AG09309 (cell line): ENCODE measurements at regions not wholly inside any gene's neighbourhood (a gene's known extent, or its start where the extent isn't known, plus 50 kb on each side); places are given as distances from the start of the nearest gene placed in this dataset.

ENCODE experiments used
- DNase-seq: peaks from one replicate; pipeline ENCODE4 v3.0.0-alpha.2; 2010; ENCODE audit warnings: low read depth
- H3K4me3 ChIP-seq: 2 replicates; pipeline ENCODE4 v1.5.1; 2011; ENCODE audit warnings: mild to moderate bottlenecking, low read depth, low read length, moderate library complexity; ENCODE audit not compliant: control insufficient read depth
- TF ChIP-seq, protein P1 (sequence below): IDR thresholded peaks from 2 replicates; pipeline ENCODE4 v1.5.1; 2011; ENCODE audit warnings: mild to moderate bottlenecking, low read depth, low read length, inconsistent platforms; ENCODE audit not compliant: insufficient read depth, control insufficient read depth; ENCODE audit errors: missing control alignments

DNA sequence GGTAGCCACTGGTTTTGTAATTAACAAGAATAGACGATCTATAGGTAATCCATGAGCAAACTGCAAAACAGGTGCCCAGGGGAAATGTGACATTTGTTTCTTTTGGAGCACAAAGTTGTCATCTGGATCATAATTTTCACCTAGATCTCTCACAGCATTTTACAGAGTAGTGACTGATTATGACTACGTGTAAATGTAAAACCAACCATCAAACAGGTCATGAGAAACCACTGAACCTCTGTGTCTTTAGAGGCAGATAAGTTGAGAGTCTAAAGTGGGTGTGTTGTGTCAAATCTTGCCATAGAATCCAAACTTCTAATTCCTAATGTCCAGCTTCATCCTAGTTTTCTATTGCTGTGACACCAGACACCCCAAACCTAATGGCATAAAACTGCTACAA, 648.1 kb downstream of the MID1IP1 start:
- H3K4me3 ChIP-seq = no peak overlapping the region
- TF ChIP-seq, protein P1, sequence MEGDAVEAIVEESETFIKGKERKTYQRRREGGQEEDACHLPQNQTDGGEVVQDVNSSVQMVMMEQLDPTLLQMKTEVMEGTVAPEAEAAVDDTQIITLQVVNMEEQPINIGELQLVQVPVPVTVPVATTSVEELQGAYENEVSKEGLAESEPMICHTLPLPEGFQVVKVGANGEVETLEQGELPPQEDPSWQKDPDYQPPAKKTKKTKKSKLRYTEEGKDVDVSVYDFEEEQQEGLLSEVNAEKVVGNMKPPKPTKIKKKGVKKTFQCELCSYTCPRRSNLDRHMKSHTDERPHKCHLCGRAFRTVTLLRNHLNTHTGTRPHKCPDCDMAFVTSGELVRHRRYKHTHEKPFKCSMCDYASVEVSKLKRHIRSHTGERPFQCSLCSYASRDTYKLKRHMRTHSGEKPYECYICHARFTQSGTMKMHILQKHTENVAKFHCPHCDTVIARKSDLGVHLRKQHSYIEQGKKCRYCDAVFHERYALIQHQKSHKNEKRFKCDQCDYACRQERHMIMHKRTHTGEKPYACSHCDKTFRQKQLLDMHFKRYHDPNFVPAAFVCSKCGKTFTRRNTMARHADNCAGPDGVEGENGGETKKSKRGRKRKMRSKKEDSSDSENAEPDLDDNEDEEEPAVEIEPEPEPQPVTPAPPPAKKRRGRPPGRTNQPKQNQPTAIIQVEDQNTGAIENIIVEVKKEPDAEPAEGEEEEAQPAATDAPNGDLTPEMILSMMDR = no peak
- DNase-seq = no peak

DNA sequence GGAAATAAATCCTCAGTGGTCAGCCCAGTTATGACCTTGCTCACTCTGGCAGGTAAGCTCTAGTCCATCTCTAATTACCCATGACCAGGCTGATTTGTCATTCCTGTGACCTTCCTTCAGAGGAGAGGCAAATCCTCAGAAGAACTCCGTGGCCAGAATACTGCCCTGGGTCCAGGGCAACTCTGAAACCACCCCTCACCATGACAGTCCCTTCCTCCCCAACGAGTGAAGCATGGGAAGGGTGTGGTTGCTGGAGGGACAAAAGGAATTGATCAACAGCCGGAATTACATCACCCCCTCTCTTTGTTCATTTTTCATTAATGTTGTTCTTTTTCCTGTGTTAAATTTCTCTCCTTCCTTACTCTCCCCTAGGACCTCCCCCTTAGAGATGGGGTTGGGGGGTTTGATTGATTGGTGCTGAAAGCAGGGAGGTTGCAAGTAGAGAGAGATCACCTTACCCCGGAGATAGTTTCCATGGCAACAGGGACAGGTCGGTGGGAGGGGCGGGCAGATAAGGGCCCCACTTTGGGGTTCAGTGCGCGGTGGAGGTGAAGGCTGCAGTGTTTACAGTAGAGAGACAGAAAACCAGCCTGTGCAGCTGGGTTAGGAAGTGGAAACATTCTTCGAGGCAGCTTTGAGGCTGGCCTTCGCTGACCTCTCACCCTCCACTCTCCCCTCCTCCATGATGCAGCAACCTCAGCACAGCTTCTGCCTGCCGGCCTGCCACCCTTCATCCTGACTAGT, 647.4 kb downstream of the BCOR start:
- DNase-seq = no peak
- H3K4me3 ChIP-seq = no peak overlapping the region
- TF ChIP-seq, protein P1 = no peak

DNA sequence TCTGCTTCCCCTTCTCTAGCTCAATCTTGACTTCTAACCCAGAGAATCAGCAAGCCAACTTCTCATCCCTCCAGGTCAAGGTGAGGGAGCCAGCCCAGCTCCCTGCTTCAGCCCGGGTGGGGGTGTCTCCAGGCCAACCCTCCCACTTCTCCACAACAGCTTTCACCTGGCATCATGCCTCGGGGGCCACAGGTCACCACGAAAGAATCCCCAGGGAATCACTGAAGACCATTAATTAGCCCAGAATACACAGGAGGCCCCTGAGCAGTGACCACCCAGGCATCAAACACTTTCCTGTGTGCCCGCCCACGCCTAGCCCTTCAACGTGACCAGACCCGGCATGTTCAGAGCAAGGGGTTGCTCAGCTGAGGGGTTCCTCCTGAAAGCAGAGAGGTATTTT, 646.7 kb downstream of the BCOR start:
- TF ChIP-seq, protein P1 = no peak
- no peak for DNase-seq
- H3K4me3 ChIP-seq = no peak overlapping the region

DNA sequence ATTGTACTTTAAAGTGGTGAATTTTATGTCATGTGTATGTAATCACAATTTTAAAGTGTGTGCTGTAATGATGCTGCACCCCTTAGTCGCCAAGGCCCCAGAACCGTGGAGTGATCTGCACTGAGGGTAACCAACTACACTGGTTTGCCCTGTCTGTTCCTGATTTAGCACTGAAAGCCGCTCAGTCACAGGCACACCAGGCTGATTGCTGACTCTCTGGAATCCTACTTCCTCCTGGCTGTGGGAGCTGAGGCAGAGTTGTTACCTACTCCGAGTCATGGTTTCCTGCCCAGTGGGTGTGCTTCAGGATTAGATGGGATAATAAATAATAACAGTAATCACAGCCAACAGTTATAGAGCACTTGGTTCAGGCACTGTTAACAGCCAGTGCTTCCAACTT, 645.4 kb downstream of the BCOR start:
- no peak for DNase-seq
- no peak overlapping the region for H3K4me3 ChIP-seq
- TF ChIP-seq, protein P1 = no peak

DNA sequence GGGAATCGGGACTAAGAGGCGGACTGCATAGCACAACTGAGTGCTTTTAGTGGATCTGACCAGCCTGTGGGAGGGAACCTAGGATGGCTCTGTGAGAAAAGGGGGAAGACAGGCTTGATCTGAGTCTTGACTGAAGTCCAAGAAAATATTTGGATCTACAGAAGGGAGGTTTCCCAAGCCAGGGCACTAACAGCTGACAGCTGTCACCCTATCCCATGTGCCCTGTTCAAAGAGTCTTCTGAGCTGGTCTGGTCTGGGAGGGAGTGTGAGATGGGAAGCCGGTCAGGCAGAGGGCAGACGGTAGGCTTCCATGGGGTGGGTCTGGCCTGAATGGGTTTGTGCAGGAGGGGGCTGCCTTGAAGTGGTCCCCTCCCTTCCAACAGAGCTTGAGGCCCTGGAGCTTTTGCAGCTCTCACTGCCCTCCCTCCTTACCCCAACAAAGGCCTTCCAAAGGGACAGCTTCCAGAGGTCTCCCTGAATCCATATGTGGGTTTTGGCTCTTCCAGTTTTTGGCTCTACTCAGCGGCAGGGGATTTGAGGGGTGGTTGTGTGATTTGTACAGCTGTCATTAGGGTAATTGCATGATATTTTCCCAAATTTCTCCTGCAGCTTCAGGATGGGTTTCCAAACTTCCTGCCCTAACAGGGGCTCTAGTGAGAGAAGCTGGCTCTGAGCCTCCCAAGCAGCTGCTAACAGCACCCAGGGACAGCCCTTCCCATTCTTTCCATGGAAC, 643.7 kb downstream of the BCOR start:
- DNase-seq = no peak
- TF ChIP-seq, protein P1 = no peak
- H3K4me3 ChIP-seq = no peak overlapping the region

DNA sequence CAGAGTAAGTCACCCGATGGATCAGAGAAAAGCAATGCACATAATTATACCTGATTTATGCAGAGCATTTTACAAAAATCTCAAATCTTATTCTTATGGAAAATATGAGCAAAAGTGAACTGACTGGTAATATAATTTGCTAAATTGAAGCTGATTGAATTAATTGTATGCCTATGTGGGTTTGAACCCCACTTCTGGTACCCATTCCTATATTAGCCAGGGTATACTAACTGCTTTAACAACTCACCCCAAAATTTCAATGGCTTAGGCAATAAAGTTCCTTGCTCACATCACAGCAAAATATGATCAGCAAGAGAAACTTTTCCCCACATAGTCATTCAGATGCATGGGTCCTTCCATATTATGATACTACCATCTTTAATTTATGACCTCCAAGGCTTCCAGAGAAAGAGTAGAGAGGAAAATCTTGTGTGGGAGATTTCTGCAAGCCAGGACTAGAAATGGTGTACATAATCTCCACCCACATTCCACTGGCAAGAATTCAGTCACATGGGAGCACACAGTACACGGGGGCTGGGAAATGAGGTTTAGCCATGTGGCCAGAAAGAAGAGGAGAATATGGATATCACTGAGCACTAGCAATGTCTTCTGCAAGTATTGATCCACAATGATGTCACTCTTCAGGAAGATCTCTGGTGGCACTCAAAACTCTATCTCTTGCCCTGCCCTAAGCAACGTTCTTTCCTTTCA, 640.7 kb downstream of the BCOR start:
- no peak for DNase-seq
- H3K4me3 ChIP-seq = no peak overlapping the region
- TF ChIP-seq, protein P1 = no peak
